Tibial nerve (tissue), 4 donors: ENCODE measurements at regions not wholly inside any gene's neighbourhood (a gene's known extent, or its start where the extent isn't known, plus 50 kb on each side); places are given as distances from the start of the nearest gene placed in this dataset.

Source experiments
- DNase-seq, 2 donors: peaks; one replicate each; pipeline ENCODE4 v3.0.0-alpha.2; 2019; ENCODE audit warnings: low spot score in 2 of 2
- H3K27ac ChIP-seq, 4 donors: fragments of 200-600 bp; sonication (generic) in 3 of 4; one replicate each; pipeline ENCODE4 v1.5.1; 2017 to 2019; ENCODE audit warnings: mild to moderate bottlenecking in 1 of 4
- H3K27me3 ChIP-seq, 2 donors: fragments of 200-600 bp; sonication (generic) in 1 of 2; one replicate each; pipeline versions ENCODE4 v1.5.1 to v1.6.0; 2017 to 2019
- H3K36me3 ChIP-seq, 3 donors: fragments of 200-600 bp; sonication (generic); one replicate each; pipeline ENCODE4 v1.5.1; 2018 to 2019
- H3K4me1 ChIP-seq, 4 donors: fragments of 200-600 bp; sonication (generic) in 3 of 4; one replicate each; pipeline ENCODE4 v1.5.1; 2017 to 2019
- H3K4me3 ChIP-seq, 4 donors: fragments of 200-600 bp; sonication (generic) in 3 of 4; one replicate each; pipeline ENCODE4 v1.5.1; 2017 to 2019; ENCODE audit warnings: mild to moderate bottlenecking in 1 of 4, moderate library complexity in 1 of 4
- H3K9me3 ChIP-seq, 4 donors: fragments of 200-600 bp; sonication (generic) in 3 of 4; one replicate each; pipeline ENCODE4 v1.5.1; 2017 to 2019
- EP300 ChIP-seq, 2 donors: sonication (generic); formaldehyde crosslinking; IDR thresholded peaks; one replicate each; pipeline ENCODE4 v1.6.1; 2017; ENCODE audit warnings: antibody characterized with exemption in 2 of 2, mild to moderate bottlenecking in 1 of 2
- POLR2A ChIP-seq, 2 donors: fragments of 450-650 bp; IDR thresholded peaks; one replicate each; pipeline ENCODE4 v1.6.1; 2017; ENCODE audit warnings: antibody characterized with exemption in 2 of 2, mild to moderate bottlenecking in 2 of 2, moderate library complexity in 2 of 2
- WGBS, 2 donors: methylation state at CpG; one replicate each; pipeline ENCODE4 v1.1.5; 2018; 5-methylcytosine and 5-hydroxymethylcytosine counted together
- TF ChIP-seq, protein P1 (sequence below), 5 experiments: fragments of 200-600 bp in 3 of 5; fragments of 450-650 bp in 2 of 5; sonication (generic) in 3 of 5; IDR thresholded peaks; one replicate each; pipeline ENCODE4 v1.5.1; 2016 to 2019; ENCODE audit warnings: antibody characterized with exemption in 5 of 5, mild to moderate bottlenecking in 3 of 5, moderate library complexity in 2 of 5

DNA sequence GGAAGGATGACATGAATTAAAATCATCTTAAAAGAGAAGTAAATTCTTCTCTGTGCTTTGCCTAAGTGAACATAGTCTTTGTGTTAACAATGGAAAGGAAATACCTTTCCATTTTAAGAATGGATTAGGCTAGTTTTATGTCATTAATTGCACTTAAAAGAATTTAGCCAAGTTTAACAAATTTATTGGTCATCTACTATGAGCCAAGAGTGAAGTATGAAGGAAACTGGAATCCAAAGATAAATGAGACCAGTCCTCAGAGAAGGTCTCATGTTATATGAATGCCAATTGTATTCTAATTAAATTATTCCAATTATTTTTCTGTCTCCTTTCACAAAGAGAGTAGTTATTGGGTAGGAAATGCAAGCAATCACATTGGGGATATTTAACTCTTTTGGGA lies 741.3 kb upstream of the SOX9 start:
- Histone ChIP-seq H3K4me1 (no peaks in the 10 kb centered on the region), H3K9me3 (peaks cover 0 to 4% (median 0%) of the 10 kb centered on the region in 4 donors), H3K27me3 (no peaks in the 10 kb centered on the region), H3K4me3 (no peak overlapping the region), H3K27ac (no peak overlapping the region), H3K36me3 (no peaks in the 10 kb centered on the region)
- DNase-seq = no peak
- TF ChIP-seq EP300 (IDR thresholded peaks at IDR 0.05) (no peak), POLR2A (IDR thresholded peaks at IDR 0.05) (no peak)
- TF ChIP-seq, protein P1, sequence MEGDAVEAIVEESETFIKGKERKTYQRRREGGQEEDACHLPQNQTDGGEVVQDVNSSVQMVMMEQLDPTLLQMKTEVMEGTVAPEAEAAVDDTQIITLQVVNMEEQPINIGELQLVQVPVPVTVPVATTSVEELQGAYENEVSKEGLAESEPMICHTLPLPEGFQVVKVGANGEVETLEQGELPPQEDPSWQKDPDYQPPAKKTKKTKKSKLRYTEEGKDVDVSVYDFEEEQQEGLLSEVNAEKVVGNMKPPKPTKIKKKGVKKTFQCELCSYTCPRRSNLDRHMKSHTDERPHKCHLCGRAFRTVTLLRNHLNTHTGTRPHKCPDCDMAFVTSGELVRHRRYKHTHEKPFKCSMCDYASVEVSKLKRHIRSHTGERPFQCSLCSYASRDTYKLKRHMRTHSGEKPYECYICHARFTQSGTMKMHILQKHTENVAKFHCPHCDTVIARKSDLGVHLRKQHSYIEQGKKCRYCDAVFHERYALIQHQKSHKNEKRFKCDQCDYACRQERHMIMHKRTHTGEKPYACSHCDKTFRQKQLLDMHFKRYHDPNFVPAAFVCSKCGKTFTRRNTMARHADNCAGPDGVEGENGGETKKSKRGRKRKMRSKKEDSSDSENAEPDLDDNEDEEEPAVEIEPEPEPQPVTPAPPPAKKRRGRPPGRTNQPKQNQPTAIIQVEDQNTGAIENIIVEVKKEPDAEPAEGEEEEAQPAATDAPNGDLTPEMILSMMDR (IDR thresholded peaks at IDR 0.05) = no peak

DNA sequence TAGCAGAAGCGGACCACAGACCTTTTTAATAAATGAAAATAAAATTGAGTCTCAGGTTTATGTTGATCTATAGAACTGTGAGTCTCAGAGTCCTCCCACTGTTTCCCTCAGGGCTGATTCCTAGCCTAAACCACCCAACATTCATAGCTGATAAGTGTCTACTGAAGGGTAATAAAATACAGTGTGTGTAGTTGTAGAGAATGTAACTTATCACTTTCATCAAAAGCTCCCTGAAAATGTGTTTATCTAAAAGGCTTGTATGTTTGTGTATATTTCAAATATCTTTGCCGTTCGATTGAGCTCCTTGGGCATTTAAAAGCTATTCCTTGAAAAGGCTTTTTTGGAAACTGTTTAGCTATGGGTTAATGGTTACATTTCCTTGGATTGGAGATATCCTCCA lies 740.3 kb upstream of the SOX9 start:
- TF ChIP-seq EP300 (IDR thresholded peaks at IDR 0.05) (no peak), POLR2A (IDR thresholded peaks at IDR 0.05) (no peak)
- TF ChIP-seq, protein P1 (IDR thresholded peaks at IDR 0.05) = no peak
- no peak overlapping the region for H3K4me3 ChIP-seq
- WGBS, 2 donors = 77 to 85% methylated on average over 3 of the region's 3 CpGs
- H3K4me1 ChIP-seq = no peaks in the 10 kb centered on the region
- no peak for DNase-seq
- no peak overlapping the region for H3K27ac ChIP-seq
- H3K9me3 ChIP-seq = peaks cover 0 to 4% (median 0%) of the 10 kb centered on the region in 4 donors
- no peaks in the 10 kb centered on the region for H3K36me3 ChIP-seq
- no peaks in the 10 kb centered on the region for H3K27me3 ChIP-seq

DNA sequence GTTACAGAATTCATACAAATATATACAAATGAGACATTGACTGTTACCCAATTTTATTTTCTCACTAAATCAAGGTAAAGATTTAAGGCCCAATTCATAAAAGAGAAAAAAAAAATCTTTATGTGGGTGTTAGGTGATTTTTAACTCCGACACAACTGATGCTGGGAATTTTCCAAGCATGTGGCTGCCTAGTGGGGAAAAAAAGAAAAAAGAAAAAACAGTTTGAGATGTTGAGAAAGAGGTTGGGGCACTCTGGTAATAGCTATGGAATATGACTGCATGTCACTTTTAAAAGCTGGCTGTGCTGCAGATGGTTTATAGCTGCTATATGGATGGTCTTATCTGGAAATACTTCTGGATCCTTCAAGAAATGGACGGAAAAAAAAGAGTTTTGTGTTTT lies 739.9 kb upstream of the SOX9 start:
- Histone ChIP-seq H3K4me1 (no peaks in the 10 kb centered on the region), H3K27me3 (no peaks in the 10 kb centered on the region), H3K27ac (no peak overlapping the region), H3K4me3 (no peak overlapping the region), H3K9me3 (peaks cover 0 to 2% (median 0%) of the 10 kb centered on the region in 4 donors), H3K36me3 (no peaks in the 10 kb centered on the region)
- no peak for DNase-seq
- TF ChIP-seq, protein P1 (IDR thresholded peaks at IDR 0.05) = no peak
- TF ChIP-seq EP300 (IDR thresholded peaks at IDR 0.05) (no peak), POLR2A (IDR thresholded peaks at IDR 0.05) (no peak)
- 75 to 79% methylated on average over 2 of the region's 2 CpGs for WGBS, 2 donors

DNA sequence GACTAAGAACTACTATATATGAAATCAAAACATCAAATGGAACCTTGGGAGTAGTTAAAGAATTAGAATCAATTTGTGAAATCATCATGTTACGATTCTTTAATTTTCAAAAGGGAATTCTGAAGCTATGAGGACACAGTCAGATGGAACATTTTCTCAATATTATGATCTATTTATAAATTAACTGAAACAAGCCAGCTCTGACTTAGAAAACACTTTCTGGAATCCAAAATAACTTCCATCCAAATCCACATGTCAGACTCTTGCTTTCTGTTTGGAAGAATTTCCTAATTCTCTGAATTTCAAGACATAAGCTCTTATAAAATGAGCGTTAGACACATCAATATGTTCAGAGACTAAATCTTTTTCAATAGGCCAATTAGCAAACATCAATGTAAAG lies 737.7 kb upstream of the SOX9 start:
- TF ChIP-seq POLR2A (IDR thresholded peaks at IDR 0.05) (no peak), EP300 (IDR thresholded peaks at IDR 0.05) (no peak)
- TF ChIP-seq, protein P1 (IDR thresholded peaks at IDR 0.05) = no peak
- Histone ChIP-seq H3K27ac (no peak overlapping the region), H3K27me3 (no peaks in the 10 kb centered on the region), H3K4me1 (no peaks in the 10 kb centered on the region), H3K4me3 (no peak overlapping the region), H3K36me3 (no peaks in the 10 kb centered on the region), H3K9me3 (no peaks in the 10 kb centered on the region)
- DNase-seq = no peak
- 70 to 75% methylated on average over 2 of the region's 2 CpGs for WGBS, 2 donors

DNA sequence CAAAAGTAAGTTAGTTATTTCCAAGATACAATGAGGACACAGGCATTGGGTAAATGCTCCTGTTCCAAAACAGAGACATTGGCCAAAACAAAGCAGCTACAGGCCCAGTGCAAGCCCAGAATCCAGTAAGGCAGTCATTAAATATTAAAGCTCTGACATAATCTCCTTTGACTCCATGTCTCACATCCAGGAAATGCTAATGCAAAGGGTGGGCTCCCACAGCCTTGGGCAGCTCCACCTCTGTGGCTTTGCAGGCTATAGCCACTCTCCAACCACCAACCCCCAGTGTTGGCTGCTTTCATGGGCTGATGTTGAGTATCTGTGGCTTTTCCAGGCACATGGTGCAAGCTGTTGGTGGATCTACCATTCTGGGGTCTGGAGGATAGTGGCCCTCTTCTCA lies 733.4 kb upstream of the SOX9 start:
- no peaks in the 10 kb centered on the region for H3K36me3 ChIP-seq
- H3K4me3 ChIP-seq = no peak overlapping the region
- no peaks in the 10 kb centered on the region for H3K4me1 ChIP-seq
- H3K9me3 ChIP-seq = no peaks in the 10 kb centered on the region
- DNase-seq = no peak
- no peak for TF ChIP-seq POLR2A (IDR thresholded peaks at IDR 0.05)
- TF ChIP-seq, protein P1 (IDR thresholded peaks at IDR 0.05) = no peak
- no peak for TF ChIP-seq EP300 (IDR thresholded peaks at IDR 0.05)
- H3K27ac ChIP-seq = no peak overlapping the region
- H3K27me3 ChIP-seq = no peaks in the 10 kb centered on the region
